Lower leg skin (tissue), 3 donors: ENCODE measurements at regions not wholly inside any gene's neighbourhood (a gene's known extent, or its start where the extent isn't known, plus 50 kb on each side); places are given as distances from the start of the nearest gene placed in this dataset.

Experiments
- CTCF ChIP-seq, 3 donors: fragments of 450-650 bp; IDR thresholded peaks; one replicate each; pipeline ENCODE4 v1.5.1; 2016; ENCODE audit warnings: antibody characterized with exemption in 3 of 3, mild to moderate bottlenecking in 3 of 3, moderate library complexity in 2 of 3
- POLR2A ChIP-seq, 2 donors: fragments of 450-650 bp; IDR thresholded peaks; one replicate each; pipeline ENCODE4 v1.6.1; 2016 to 2017; ENCODE audit warnings: antibody characterized with exemption in 2 of 2, mild to moderate bottlenecking in 1 of 2, moderate library complexity in 1 of 2

- no peak for TF ChIP-seq POLR2A (IDR thresholded peaks at IDR 0.05)
- no peak for TF ChIP-seq CTCF (IDR thresholded peaks at IDR 0.05)
Measured at GRCh38 chr10:75335191-75335590, 66.4 kb downstream of the ZNF503 start.
